SK-MEL-5 (cell line): ENCODE measurements at regions not wholly inside any gene's neighbourhood (a gene's known extent, or its start where the extent isn't known, plus 50 kb on each side); places are given as distances from the start of the nearest gene placed in this dataset.
A peak's percentile ranks its signal among the peaks of the same experiment; 100 is the strongest.
"Not testable (repeated sequence)": the region's sequence is repeated elsewhere in the genome, so short reads cannot be mapped to it uniquely, and the experiment has no call there.

Experiments
- DNase-seq: peaks from one replicate; pipeline ENCODE4 v3.0.0-alpha.2; 2016; ENCODE audit warnings: low read depth, low spot score
- in situ Hi-C: cut with HindIII; loops from 2 replicates; pipeline ENCODE4 v1.10.0; 2016; ENCODE audit warnings: low sequenced_read_pairs, high pct_unique_total_duplicates, low pct_unique_long_range_greater_than_20kb

DNA sequence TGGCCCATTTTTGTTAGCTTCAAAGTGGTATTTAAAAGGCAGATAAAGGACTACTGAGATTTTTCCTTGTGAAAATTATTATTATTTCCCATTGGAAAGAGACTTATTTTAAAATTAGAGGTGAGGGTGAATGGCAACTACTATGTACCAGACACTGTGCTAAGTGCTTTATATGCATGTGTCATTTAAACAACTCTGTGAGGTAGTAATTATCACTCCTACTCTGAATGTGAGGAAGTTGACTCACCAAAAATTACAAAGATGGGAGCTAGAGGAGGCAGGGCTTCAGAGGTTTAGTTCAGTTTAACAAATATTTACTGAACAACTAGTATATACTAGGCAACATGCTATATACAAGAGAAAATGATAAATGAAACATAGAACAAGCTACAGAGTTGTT is 78.2 kb downstream of the MSL3 start:
- DNase-seq, result no peak
- in situ Hi-C loops, result no loop called here

DNA sequence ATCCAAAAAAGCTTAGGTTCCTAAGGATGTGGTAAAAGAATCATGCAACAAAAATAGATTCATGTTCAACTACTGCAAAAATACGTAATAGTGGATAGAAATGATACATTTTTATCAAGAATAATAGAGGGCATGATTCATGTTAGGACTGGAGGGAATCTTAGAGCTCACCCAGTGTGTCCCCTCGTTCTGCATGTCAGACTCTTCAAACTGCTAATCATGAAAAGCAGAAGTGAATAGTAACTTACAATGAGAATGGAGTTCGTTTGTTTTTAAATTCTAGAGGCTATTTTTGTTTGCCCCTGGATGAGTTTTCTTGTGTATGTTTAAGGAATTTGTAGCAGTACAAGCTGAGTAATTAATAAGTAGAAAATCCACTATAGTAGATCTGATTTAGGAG is 79.4 kb downstream of the MSL3 start:
- in situ Hi-C loops, result no loop called here
- no peak for DNase-seq

DNA sequence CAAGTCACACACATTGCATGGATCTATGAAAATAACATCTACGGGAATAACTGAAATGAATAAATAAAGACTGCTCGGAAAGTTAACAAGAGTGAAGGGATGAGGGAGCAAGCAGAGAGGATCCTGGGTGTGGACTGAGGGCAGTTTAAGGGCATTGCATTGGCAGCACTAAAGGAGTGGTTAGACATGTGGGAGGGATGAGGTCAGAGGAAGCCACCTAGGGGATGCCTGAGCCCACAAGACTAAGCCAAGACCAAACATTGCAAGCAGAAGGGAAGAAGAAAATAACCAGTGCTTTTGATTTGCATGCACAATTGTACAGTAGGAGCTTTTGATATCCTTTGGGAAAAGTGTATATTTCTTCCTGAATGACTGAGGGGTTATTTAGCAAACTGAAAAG is 106.1 kb downstream of the MSL3 start:
- in situ Hi-C loops, result no loop called here
- peak; percentile 1 for DNase-seq

DNA sequence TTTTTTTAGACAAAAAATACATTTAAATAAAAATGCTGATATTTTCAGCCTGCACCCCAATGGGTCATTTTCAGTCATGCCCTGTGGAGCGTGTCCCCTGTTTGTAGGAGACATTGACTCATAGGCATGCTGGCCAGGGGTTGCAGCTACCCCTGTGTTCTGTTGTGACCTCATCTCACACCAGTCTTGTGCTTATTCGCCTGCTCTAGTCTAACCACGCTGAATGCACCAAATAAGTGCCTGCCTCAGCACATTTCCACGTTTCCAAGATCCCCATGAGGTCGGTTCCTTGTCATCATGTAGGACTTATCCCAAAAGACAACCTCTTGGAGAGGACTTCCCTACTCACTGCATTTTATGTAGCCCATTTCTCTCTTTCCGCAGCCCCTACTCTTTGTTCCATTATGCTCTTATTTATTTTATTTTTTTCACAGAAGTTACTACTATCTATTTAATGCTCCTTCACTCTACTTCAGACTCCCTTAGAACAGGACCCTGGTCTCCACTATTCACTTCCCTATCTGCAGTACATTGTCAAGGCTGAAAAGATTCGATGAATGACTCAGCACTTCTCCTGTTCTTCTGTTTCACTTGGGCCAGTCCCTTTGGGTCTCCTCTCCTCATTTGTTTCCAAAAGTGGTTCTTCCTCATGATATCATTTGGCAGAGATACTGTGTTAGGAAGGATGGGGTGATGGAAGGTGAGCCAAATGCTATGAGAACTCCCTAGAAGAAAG is 109.7 kb downstream of the MSL3 start:
- in situ Hi-C loops, result no loop called here
- DNase-seq, result no peak

DNA sequence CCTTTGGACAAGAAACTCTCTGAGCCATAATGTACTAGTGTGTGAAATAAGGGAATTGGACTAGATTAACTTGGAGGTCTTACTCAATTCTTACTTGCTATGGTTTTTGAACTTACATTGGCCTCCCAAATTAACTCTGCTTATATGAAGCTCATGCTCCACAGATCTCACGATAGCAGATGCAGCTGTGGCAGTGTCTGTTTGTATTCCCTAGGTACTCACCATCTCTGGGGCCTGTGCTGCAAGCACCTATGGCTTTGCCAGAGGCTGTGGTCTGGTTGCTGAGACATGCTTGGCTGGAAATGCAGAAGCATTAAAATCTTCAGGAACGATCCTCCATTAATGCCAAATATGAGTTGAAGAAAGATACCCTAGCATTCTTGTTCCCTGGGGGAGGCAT is 112.8 kb downstream of the MSL3 start:
- DNase-seq, result no peak
- in situ Hi-C loops, result no loop called here

DNA sequence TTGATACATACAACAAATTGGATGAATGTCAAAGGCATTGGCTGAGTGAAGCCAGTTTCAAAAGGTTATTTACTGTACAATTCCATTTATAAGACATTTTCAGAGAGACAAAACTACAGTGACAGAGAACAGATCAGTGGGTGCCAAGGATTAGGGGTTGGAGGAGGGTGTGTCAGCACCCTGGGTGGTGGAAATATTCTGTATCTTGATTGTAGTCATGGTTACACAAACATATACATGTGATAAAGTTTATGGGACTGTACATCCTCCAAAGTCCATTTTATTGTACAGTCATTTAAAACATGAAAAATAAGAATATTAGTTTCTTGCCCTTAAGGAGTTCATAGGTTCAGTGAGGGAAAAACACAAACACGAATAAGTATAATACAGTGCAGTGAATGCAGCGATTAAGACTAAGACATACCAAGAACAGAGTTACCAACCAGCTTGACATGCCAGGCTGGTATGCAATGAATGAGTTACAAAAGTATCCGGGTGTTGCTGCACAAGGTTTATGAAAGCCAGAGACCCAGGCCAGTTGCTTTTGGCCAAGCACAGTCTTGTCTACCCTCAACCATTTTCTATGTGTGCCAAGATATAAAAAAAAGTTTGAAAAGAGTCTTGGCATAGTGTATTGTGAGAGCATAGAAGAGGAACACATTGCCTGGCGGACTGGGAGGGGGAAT is 123.6 kb downstream of the MSL3 start:
- in situ Hi-C loops, result no loop called here
- DNase-seq, result no peak

DNA sequence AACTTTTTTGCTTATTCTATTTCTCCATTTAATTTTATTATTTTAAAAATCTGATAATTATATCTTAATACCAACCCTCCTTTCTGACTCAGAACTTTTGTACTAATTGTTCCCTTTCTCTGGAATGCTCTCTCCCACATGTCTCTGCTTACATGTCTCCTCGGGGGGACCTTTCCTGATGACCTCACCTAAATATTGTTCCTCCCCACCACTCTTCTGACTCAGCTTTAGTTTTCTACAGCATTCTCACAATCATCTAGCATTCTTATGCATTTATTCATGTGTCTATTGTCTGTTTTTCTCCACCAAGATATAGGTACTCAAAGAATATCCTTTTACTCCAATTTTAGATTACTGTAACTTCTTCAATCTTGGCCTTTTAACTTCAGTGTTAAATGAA is 128.7 kb downstream of the MSL3 start:
- in situ Hi-C loops, result no loop called here
- DNase-seq, result no peak

DNA sequence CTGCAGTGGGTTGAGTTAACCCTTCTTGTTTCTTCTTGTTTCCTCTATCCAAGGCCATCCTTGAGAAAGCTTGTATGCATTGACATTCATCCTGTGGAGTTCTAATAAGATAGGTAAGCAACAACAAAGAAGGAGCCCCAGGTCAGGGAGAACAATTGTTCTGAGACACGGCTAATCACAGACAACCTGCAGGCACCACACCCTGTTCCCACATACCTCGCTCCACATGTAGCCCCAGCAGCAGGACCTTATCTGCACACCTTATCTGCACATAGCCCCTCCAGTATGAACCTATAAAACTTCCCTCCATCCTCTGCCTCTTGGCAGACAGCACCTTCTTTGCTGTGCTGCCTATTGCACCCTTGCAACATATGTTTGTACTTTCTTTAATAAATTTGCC is 129.1 kb downstream of the MSL3 start:
- in situ Hi-C loops, result no loop called here
- no peak for DNase-seq

DNA sequence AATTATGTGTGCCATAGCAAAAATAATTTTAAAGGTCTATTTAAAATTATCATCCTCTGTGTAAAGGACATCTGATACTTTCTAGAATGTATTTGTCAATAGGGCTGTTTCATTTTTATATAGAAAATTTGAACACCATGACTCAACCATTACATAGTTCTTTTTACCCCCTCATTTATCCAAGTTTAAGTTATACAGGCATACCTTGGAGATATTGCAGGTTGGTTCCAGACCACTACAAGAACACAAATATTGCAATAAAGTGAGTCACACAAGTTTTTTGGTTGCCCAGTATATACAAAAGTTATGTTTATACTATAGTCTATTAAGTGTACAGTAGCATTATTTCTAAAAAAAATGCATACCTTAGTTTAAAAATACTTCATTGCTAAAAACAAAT is 130.4 kb downstream of the MSL3 start:
- in situ Hi-C loops, result no loop called here
- DNase-seq, result no peak

DNA sequence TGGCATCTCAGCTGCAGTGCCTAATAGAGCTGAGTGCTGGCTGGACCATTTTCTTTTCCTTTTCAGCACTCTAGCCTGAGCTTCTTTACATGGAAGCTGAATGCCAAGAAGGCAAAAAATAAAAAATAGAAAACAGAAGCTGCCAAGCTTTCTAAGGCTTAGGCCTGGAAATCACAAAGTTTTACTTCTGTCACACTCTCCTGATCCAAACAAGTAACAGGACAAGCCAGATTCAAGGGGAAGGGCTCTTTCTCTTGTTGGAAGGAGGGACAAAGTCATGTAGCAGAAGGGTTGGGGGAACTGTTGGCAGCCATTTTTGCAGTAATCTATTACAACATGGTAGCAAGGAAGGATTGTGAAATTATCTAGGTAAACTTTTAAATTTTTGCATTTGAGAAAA is 131.8 kb downstream of the MSL3 start:
- in situ Hi-C loops, result no loop called here
- no peak for DNase-seq

DNA sequence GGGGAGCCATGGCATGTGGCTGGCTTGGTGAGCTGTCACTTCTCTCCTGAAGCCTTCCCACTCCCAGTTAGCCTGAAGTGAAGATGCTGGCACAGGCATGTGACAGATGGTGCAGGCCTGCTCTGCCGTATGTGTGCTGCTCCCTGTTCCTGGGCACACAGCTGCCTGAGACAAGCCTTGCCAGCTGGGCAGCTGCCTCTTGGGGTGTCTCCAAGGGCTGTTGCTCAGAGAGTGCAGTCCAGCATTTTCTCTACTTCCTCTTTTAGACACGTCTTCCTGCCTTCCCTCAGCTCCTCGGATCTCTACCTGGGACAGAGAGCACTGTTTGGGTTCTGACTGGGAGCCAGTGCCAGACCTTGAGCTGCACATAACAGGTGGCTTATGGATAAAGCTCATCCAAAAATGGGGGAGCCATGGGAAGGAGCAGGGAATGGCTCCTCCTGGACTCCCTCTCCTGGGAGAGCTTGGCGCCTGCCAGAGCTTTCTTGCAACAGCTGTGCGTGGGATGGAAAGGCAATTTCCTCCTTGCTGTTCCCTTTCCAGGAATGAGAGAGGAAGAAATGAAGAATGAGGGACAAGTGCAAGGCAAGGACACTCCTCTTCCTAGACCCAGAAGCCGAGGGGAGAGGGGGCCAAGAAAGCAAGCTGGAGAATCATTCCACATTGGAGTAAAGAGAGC is 132.9 kb downstream of the MSL3 start:
- no peak for DNase-seq
- in situ Hi-C loops, result no loop called here

DNA sequence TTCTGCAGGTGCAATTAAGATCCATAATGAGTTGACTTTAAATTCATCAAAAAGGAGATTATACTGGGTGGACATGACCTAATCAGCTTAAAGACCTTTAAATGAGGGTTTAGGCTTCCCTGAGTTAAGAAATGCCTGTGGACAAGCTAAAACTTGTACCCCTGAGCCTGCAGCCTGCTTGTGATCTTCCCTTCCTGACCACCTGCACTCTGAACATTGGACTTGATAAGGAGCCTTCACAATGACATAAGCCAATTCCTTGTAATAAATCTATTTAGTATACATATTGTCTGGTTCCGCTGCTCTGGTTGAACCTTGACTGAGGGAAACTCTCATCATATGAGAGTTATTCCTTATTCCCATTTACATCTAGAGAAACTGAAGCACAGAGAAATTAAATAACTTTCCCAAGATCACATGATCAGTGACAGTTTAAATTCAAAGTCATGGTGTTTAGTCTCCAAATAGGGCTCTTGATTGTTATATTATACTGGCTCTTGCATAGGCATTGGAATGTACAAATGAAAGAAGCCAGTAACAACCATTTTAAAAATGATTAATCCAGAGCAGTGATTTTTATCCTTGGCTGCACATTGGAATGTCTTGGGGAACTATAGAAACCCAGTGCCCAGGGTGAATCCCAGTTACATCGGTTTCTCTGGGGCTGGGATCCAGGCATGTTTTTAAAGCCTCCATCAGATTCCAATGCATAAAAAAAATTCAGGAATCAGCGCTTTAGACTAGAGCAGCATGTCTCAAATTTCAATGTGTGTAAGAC is 136.1 kb downstream of the MSL3 start:
- no peak for DNase-seq
- in situ Hi-C loops, result no loop called here

DNA sequence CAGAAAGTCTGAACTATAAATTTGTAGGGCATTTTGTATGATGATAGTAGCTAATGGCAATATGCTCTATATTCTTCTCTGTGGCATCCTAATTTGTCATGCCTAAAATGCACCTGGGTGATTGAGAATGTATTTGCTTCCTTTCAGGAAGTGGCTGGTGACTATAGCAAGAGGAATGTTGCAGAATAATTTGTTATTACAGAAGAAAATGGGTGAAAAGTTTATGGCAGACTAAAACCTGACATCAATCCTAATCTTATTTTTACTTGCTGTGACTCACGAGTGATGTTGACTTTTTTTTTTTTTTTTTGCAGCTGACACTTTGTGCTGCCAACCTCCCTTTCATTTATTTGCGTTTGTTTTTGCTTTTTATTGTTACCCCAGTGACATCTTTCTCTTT is 141.1 kb downstream of the MSL3 start:
- no peak for DNase-seq
- in situ Hi-C loops, result no loop called here

DNA sequence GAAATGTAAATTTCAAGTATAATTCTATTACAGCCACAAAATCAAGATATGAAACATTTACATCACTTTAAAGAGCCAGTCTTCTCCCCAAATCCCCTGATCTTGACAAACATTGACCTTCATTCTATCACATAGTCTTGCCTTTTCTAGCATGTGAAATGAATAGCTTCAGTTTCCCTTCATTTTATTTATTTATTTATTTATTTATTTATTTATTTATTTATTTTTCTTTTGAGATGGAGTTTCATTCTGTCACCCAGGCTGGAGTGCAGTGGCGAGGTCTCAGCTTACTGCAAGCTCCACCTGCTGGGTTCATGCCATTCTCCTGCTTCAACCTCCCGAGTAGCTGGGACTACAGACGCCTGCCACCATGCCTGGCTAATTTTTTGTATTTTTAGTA is 147.9 kb downstream of the MSL3 start:
- DNase-seq, in situ Hi-C loops: not testable (repeated sequence)

DNA sequence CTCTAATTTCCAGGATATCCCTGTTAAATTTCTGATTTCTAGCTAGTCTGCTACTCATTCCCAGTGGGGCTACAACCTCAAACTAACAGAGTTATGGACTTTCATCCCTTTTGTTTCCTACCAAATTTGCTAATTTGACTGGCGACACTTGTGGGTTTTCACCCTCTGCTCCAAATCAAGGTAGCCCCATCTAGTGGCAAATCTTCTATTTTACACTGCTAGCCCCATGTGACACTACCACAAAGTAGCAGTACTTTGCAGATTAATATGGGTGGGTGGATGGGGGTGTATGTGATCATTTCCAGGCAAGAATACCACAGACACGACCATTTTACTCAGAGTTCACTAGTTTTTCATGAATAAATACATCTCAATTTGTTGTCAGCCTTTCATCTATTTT is 150.3 kb downstream of the MSL3 start:
- in situ Hi-C loops, result no loop called here
- DNase-seq, result peak; percentile 49

DNA sequence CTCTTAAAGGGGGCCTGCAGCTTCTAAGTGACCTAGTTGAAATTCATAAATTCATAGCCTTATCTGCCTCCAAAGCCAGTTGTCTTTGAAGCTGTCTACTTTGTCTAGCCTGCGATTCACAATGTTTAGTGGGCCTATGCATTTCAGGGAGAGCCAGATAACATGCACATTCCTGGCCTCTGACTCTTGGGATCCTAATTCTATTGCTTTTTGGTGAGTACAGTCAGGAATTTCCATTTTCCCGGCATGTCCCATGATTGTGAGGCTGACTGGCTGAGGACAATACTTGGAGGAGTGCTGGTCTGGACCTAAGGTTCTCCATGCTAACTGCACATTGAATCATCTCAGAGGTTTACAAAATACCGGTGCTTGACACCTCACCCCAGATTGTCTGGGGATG is 155.0 kb downstream of the MSL3 start:
- in situ Hi-C loops, result no loop called here
- DNase-seq, result no peak

DNA sequence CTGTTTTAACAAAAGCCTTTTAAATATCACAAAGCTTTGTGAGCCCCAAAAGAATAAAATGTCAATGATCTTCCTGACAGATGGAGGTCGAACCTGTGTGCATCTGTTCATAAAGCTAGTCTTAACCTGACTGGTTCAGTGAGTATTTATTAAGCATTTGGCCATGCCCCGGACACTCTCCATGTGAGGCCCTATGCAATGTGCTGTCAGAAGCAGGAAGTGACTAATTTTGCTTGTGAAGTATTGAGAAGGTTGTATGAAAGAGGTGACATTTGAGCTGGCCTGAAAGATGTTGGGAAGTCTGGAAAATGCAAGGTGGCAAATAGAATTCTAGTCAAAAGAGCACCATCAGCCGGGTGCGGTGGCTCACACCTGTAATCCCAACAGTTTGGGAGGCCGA is 171.4 kb downstream of the MSL3 start:
- DNase-seq, result no peak
- in situ Hi-C loops, result no loop called here

DNA sequence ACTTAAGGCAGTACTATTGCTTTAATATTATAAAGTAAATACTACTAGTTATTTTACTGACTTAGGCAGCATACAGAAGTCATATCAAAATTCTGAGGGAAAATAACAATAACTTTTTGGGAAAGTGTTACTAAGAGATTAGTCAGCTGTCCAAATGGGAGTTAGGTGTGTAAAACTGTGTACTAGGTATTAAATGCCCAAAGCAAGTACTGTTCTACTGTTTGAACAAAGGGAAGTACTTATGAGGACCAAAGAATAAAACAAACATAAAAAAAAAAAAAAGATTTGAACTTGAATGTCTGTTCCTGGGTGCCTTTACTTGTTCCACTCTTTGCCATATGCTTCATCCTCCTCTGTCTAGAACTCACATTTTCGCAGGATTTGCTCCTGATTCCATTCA is 174.4 kb downstream of the MSL3 start:
- DNase-seq, result no peak
- in situ Hi-C loops, result no loop called here
